Hematopoietic multipotent progenitor cell treated with erythropoietin and hydrocortisone succinate and interleukin-3 and kit ligand, for 17 days (in vitro differentiated cells): ENCODE measurements at regions not wholly inside any gene's neighbourhood (a gene's known extent, or its start where the extent isn't known, plus 50 kb on each side); places are given as distances from the start of the nearest gene placed in this dataset.

Experiments
- DNase-seq: peaks from one replicate; pipeline ENCODE4 v3.0.0-alpha.2; 2015; ENCODE audit warnings: low spot score

DNA sequence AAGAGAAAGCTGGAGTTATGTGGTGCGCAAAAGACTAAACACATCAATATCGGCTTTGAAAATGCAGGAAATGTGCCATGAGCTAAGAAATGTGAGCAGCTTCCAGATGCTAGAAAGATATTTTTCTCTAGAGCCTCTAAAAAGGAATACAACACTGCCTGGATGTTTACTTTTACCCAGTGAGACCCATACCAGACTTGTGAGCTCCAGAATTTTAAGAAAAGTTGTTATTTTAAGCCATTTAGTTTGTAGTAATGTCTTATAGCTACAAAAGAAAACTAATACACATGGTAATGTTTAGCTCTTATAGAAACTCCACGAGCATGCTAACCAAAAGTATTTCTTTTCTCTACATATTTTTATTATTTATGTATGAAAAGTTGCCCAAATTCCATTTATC, 1389.4 kb downstream of the C4orf33 start:
- DNase-seq = no peak

DNA sequence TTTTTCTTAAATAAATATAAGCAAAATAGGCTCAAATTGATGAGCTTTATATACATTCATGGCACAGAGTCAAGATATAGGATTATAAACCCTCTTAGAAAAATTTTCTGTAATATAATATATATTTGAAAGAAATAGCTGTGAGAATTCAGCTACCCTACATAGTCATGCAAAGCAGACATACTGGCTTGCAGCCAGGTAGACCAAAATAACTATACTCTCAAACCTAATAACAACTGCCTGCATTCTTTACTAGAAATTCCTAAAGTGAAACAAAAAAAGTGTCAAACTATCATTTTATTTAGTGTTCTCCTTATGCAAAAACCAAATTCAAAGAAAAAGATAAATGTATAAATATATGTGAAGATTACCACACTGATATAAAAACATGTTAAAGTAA, 1390.2 kb downstream of the C4orf33 start:
- DNase-seq = no peak

DNA sequence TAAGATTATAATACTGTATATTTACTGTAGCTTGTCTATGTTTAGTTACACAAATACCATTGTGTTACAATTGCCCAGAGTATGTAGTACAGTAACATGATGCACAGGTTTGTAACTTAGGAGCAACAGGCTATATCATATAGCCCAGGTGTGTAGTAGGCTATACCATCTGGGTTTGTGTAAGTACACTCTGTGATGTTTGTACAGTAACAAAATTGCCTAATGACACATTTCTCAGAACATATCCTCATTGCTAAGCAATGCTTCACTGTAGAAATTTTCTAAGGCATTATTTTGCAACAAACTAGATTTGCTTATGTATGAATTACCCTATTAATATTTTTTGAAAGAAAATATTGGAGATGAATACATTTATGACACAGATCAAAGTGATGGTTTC, 1390.9 kb downstream of the C4orf33 start:
- DNase-seq = no peak

DNA sequence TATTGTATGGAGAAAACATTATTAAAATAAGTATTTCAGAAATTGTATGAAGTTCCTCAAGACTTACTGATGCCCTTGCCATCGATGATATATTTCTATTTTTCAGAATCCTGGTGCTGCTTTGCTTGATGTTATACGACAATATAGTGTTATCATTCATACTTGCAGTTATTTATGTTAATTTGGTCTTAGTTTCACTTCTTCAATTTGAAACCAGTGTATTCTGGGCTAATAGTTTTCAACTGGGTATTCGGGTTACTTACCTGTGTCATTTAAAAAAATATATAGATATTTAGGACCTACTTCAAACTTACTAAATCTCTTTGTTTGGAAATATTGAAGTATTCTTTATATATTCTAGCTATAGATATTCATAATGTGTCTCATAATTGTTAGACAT, 1414.7 kb downstream of the C4orf33 start:
- no peak for DNase-seq

- DNase-seq = no peak
Measured at GRCh38 chr4:130511776-130512175, 1415.8 kb downstream of the C4orf33 start.

GRCh38 chr4:130524057-130524456, 1428.1 kb downstream of the C4orf33 start:
- DNase-seq = no peak

GRCh38 chr4:130530505-130530904, 1434.6 kb downstream of the C4orf33 start:
- DNase-seq = no peak

GRCh38 chr4:130534651-130535050, 1438.7 kb downstream of the C4orf33 start:
- no peak for DNase-seq

- no peak for DNase-seq
Measured at GRCh38 chr4:130542953-130543352, 1447.0 kb downstream of the C4orf33 start.

- no peak for DNase-seq
Measured at GRCh38 chr4:130545171-130545570, 1449.2 kb downstream of the C4orf33 start.

DNA sequence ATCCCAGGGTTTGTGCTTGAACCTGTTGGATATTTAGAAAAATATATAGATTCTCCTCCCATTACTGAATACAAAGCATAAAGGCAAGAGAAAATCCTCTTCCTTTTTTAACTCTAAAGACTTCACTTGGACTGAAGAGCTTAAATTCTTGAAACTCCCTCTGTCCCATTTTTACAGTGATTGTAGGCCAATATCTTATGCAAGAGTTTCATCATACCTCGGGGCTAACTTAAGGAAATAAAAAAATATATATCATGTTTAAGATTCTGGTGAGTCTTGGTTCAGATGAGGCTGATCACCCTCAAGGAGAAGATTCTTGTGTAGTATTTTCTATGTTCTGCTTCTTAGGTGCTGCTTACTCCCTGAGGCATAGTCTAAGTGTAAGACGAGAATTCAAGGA, 1449.6 kb downstream of the C4orf33 start:
- DNase-seq = no peak

- DNase-seq = no peak
Measured at GRCh38 chr4:130559268-130559667, 1463.3 kb downstream of the C4orf33 start.

DNA sequence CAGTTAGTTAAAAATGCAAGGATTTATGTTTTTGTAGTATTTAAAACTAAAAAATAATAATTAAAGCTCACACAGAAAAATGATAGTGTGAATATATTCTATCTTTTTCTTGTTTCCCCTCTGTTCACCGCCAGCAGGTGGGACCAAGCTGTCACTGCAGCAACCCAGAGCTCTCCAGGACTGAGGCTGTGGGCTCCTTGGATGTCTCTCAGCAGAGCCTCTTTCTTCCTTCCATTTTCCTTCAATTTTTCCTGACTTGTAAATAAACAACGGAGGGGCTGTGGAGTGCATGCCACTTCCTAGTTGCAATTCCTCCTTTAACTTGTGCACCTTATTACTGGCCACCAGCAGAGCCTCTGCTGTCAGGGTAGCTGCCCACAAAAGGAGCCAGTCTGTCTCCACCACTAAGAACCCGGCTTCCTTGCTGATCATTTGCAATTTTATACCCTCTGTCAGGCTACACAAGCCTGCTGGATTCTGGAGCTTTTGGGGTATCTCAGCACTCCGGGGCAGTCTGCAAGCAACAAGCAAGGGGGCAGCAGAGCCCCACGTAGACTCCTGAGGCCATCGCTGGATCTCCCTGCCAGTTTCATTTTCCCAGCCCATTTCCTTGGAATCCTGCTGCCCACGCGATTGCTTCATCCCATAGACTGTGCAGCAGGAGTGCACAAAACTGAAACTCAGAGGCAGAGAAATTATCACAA, 1467.4 kb downstream of the C4orf33 start:
- no peak for DNase-seq

DNA sequence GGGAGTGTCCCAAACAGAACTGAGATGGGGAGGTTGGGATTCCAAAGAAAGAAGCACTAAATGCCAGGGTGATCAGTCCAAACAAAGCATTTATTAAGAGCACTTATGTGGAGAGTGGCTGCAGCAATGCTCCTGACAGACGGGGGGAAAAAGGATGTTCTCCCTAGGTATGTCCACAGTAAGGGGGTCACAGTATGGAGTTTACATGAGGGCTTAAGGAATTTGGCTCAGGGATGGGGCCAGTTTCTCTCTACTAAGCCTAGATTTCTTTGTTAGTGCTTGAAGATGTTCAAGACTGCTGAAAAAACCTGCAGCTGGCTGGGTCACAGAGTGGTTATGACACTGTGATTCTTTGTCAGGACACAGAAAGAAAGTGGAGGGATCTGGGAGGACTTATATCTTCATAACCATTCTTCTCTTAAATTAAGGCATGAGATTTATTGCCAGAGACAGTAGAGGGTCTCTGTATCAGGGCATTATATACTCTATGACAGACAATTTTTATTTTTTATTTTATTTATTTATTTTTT, 1468.0 kb downstream of the C4orf33 start:
- DNase-seq = no peak

GRCh38 chr4:130568746-130569145, 1472.8 kb downstream of the C4orf33 start:
- no peak for DNase-seq

- no peak for DNase-seq
Measured at GRCh38 chr4:130573742-130574141, 1477.8 kb downstream of the C4orf33 start.

DNA sequence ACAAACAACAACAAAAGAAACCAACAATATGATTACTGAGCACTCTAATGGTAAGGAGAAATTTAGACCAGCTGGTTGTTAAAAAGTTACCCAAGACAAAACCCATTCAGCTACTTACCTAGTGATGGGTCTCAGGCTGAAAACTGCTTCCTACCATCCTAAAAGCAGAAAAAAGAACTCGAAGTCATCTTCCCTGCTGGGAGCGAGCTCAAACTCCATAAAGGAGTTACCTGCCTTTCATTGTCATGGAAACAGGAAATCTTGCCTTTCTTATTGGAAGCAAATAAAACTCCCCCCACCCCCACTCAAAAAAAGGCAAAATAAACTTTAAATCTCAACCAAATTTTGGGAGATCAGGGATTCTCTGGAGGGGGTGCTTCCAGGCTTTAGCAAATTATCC, 1478.3 kb downstream of the C4orf33 start:
- no peak for DNase-seq

DNA sequence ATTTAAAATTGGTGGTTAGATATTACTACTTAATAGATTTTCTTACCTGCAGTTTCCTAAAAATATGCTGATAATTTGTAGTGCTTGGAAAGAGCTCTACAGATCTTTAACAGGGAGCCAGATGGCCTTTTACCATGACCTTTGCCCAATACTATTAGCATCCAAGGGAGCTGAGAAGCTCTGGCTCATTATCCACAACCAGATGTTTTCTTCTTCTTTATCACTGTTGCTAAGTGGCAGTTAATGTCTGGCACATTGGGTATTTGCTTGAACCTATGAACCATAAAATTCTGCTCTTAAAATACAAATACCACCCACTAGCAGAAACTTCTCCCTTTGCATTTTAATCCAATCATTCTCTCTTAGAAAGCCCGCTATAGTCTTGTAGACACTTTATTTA, 1480.3 kb downstream of the C4orf33 start:
- no peak for DNase-seq

GRCh38 chr4:130591091-130591490, 1495.1 kb downstream of the C4orf33 start:
- no peak for DNase-seq

DNA sequence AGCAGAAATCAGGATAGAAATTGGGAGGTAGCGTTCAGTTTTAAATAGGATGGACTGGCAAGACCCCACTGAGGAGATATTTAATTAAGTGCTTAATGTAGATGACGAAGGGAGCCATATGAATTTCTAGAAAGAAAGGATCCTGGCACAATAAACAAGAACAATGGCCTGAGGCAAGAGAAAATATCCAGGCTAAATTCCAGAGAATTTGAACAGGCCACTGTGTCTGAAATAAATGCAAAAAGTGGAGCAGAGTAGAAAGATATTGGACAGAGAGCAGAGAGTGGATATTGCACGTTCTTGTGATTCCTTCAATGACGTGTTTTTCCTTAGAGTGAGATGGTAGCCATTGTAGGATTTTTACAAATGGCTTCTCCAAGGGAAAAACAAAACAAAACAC, 1504.8 kb downstream of the C4orf33 start:
- DNase-seq = no peak

DNA sequence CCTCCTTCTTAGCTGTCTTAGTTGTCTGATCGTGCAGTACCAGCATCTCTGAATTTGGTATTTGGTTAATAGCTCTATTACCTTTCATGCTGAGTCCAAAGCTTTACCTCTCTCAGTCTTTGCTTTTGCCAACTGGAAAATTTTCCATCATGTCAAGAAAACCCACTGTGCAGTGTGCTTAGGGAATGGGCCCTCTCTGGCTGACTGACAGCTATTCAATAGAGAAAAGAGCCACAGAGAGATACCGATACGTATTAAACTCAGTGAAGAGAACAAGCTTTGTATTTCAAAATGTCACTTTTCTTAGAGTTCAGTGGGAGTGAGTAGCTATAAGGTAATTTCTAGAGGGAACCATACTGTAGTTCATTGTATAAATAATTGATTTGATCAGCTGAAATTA, 1507.1 kb downstream of the C4orf33 start:
- DNase-seq = no peak

- no peak for DNase-seq
Measured at GRCh38 chr4:130608121-130608520, 1512.2 kb downstream of the C4orf33 start.

DNA sequence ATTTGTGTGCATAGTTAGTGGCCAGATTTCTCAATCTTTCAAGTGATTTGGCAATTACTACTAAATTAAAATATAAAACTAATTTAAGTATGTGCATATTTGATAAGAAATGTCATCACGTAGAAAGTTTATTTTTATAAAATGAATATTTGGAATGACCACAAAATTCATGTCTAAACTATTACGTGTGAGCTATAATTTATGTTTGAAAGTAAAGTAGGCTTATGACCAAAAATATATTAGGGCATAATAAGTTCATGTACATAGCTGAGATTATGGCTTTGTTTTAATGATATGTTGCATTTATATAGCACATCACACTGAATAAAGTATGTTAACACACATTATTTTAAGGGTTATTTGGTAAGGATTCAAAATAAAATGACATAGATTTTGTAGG, 1532.6 kb downstream of the C4orf33 start:
- no peak for DNase-seq
